ENCODE measurements at regions not wholly inside any gene's neighbourhood (a gene's known extent, or its start where the extent isn't known, plus 50 kb on each side); places are given as distances from the start of the nearest gene placed in this dataset.

DNA sequence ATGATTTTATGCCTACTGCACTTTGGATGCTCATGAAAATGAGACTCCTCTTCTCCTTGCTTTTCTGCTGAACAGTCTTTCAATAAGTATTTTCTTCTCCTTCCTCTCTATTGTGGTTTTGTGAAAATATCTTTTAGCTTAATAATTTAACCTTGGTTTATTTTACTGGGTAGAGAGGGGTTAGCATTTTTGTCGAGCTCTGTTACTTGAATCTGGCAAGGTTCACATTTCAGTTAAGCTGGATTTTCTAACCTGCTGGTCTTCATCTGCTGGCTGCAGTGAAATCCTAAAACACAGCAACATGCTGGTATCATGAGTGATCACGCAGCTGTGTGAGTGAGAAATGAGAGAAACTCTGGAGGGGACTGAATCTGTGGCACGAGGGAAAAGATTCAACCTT, 222.7 kb upstream of the NOX3 start:
- no peak for TF ChIP-seq POLR2A (IDR thresholded peaks at IDR 0.05; ENCODE audit: low read depth)
- TF ChIP-seq, protein P1, sequence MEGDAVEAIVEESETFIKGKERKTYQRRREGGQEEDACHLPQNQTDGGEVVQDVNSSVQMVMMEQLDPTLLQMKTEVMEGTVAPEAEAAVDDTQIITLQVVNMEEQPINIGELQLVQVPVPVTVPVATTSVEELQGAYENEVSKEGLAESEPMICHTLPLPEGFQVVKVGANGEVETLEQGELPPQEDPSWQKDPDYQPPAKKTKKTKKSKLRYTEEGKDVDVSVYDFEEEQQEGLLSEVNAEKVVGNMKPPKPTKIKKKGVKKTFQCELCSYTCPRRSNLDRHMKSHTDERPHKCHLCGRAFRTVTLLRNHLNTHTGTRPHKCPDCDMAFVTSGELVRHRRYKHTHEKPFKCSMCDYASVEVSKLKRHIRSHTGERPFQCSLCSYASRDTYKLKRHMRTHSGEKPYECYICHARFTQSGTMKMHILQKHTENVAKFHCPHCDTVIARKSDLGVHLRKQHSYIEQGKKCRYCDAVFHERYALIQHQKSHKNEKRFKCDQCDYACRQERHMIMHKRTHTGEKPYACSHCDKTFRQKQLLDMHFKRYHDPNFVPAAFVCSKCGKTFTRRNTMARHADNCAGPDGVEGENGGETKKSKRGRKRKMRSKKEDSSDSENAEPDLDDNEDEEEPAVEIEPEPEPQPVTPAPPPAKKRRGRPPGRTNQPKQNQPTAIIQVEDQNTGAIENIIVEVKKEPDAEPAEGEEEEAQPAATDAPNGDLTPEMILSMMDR (IDR thresholded peaks at IDR 0.05), result no peak

All from esophagus muscularis mucosa (tissue), 3 donors.